ENCODE measurements at regions not wholly inside any gene's neighbourhood (a gene's known extent, or its start where the extent isn't known, plus 50 kb on each side); places are given as distances from the start of the nearest gene placed in this dataset.

DNA sequence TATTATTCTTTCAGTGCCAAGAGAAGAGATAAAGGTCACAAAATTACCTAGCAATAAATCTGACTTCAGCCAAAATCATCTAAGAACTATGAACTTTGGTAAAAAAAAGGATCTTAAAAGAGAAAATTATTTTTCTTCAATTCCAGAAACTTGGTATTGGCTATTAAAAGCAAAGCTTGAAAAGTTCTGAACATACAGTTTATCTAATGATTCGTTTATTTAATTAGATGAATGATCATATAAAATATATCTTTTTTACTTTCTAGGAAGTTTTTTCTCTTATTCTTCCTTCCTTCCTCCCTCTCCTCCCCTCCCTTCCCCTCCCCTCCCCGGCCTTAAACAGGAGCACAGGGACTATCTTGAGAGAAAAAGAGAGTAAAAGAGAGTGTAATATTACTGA is 536.1 kb downstream of the SOX11 start:
- H3K4me1 ChIP-seq (ENCODE audit: control insufficient read depth, insufficient read depth, low read length) = no peaks in the 10 kb centered on the region
- ATAC-seq (no peak), DNase-seq (ENCODE audit: low read depth, low spot score) (no peak)
- no peak overlapping the region for H3K4me3 ChIP-seq (ENCODE audit: low read depth in 2 of 2, low read length in 2 of 2)
- no peaks in the 10 kb centered on the region for H3K9me3 ChIP-seq (ENCODE audit: control insufficient read depth, insufficient read depth, low read depth, low read length)
- BruUV-seq (replicated peaks) = no TSS peak
- in situ Hi-C loops (cut with HindIII; ENCODE audit: low pct_unique_long_range_greater_than_20kb, low sequenced_read_pairs) (no loop called here), intact Hi-C loops (cut with micrococcal nuclease; ENCODE audit: unreplicated experiment) (no loop called here)
- no peak overlapping the region for H3K27ac ChIP-seq (ENCODE audit: low read length)
- no peaks in the 10 kb centered on the region for H3K27me3 ChIP-seq (ENCODE audit: control insufficient read depth, insufficient read depth, low read length)
- TF ChIP-seq TCF7L2 (IDR thresholded peaks at IDR 0.05; ENCODE audit: low read depth, low read length) (no peak), SIN3A (IDR thresholded peaks at IDR 0.05; ENCODE audit: borderline replicate concordance, insufficient read depth, low read depth, low read length) (no peak), CTCF (IDR thresholded peaks at IDR 0.05) (no peak), POLR2AphosphoS5 (IDR thresholded peaks at IDR 0.05; ENCODE audit: low read depth, low read length) (no peak)
- TF ChIP-seq, protein P1, sequence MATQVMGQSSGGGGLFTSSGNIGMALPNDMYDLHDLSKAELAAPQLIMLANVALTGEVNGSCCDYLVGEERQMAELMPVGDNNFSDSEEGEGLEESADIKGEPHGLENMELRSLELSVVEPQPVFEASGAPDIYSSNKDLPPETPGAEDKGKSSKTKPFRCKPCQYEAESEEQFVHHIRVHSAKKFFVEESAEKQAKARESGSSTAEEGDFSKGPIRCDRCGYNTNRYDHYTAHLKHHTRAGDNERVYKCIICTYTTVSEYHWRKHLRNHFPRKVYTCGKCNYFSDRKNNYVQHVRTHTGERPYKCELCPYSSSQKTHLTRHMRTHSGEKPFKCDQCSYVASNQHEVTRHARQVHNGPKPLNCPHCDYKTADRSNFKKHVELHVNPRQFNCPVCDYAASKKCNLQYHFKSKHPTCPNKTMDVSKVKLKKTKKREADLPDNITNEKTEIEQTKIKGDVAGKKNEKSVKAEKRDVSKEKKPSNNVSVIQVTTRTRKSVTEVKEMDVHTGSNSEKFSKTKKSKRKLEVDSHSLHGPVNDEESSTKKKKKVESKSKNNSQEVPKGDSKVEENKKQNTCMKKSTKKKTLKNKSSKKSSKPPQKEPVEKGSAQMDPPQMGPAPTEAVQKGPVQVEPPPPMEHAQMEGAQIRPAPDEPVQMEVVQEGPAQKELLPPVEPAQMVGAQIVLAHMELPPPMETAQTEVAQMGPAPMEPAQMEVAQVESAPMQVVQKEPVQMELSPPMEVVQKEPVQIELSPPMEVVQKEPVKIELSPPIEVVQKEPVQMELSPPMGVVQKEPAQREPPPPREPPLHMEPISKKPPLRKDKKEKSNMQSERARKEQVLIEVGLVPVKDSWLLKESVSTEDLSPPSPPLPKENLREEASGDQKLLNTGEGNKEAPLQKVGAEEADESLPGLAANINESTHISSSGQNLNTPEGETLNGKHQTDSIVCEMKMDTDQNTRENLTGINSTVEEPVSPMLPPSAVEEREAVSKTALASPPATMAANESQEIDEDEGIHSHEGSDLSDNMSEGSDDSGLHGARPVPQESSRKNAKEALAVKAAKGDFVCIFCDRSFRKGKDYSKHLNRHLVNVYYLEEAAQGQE (IDR thresholded peaks at IDR 0.05; ENCODE audit: insufficient read depth in 1 of 2, low read depth in 2 of 2, low read length in 1 of 2) = no peak
- ChIA-PET POLR2A (no interaction called here), CTCF (no interaction called here)
- H3K36me3 ChIP-seq (ENCODE audit: control insufficient read depth, insufficient read depth, low read length) = no peaks in the 10 kb centered on the region

- H3K27me3 ChIP-seq (ENCODE audit: control insufficient read depth, insufficient read depth, low read length) = no peaks in the 10 kb centered on the region
- in situ Hi-C loops (cut with HindIII; ENCODE audit: low pct_unique_long_range_greater_than_20kb, low sequenced_read_pairs) (no loop called here), intact Hi-C loops (cut with micrococcal nuclease; ENCODE audit: unreplicated experiment) (no loop called here)
- DNase-seq (ENCODE audit: low read depth, low spot score) (no peak), ATAC-seq (no peak)
- H3K9me3 ChIP-seq (ENCODE audit: control insufficient read depth, insufficient read depth, low read depth, low read length) = no peaks in the 10 kb centered on the region
- H3K36me3 ChIP-seq (ENCODE audit: control insufficient read depth, insufficient read depth, low read length) = no peaks in the 10 kb centered on the region
- TF ChIP-seq, protein P1 (IDR thresholded peaks at IDR 0.05; ENCODE audit: insufficient read depth in 1 of 2, low read depth in 2 of 2, low read length in 1 of 2) = no peak
- TF ChIP-seq POLR2AphosphoS5 (IDR thresholded peaks at IDR 0.05; ENCODE audit: low read depth, low read length) (no peak), CTCF (IDR thresholded peaks at IDR 0.05) (no peak), SIN3A (IDR thresholded peaks at IDR 0.05; ENCODE audit: borderline replicate concordance, insufficient read depth, low read depth, low read length) (no peak), TCF7L2 (IDR thresholded peaks at IDR 0.05; ENCODE audit: low read depth, low read length) (no peak)
- ChIA-PET POLR2A (no interaction called here), CTCF (no interaction called here)
- no peak overlapping the region for H3K27ac ChIP-seq (ENCODE audit: low read length)
- no TSS peak for BruUV-seq (replicated peaks)
- no peak overlapping the region for H3K4me3 ChIP-seq (ENCODE audit: low read depth in 2 of 2, low read length in 2 of 2)
- H3K4me1 ChIP-seq (ENCODE audit: control insufficient read depth, insufficient read depth, low read length) = no peaks in the 10 kb centered on the region
These were observed 539.0 kb downstream of the SOX11 start for GRCh38 chr2:6231166-6231565.
